Esophagus muscularis mucosa (tissue), 3 donors: ENCODE measurements at regions not wholly inside any gene's neighbourhood (a gene's known extent, or its start where the extent isn't known, plus 50 kb on each side); places are given as distances from the start of the nearest gene placed in this dataset.

Experiments
- CTCF ChIP-seq, 3 experiments: fragments of 200-600 bp in 2 of 3; fragments of 450-650 bp in 1 of 3; sonication (generic) in 2 of 3; IDR thresholded peaks; one replicate each; pipeline ENCODE4 v1.5.1; 2017 to 2019; ENCODE audit warnings: antibody characterized with exemption in 3 of 3, mild to moderate bottlenecking in 2 of 3, moderate library complexity in 1 of 3
- EP300 ChIP-seq: sonication (generic); formaldehyde crosslinking; IDR thresholded peaks from one replicate; pipeline ENCODE4 v1.6.1; 2017; ENCODE audit warnings: antibody characterized with exemption

- no peak for TF ChIP-seq EP300
- TF ChIP-seq CTCF (IDR thresholded peaks at IDR 0.05): no peak
Measured at GRCh38 chr19:56983171-56983570, 136.6 kb upstream of the USP29 start.
